ENCODE measurements at regions not wholly inside any gene's neighbourhood (a gene's known extent, or its start where the extent isn't known, plus 50 kb on each side); places are given as distances from the start of the nearest gene placed in this dataset.

GRCh38 chr1:24992761-24993211 lies 62.7 kb upstream of the RUNX3 start:
- no peak for DNase-seq (ENCODE audit: low read depth in 4 of 4, low spot score in 3 of 4)

- DNase-seq (ENCODE audit: low read depth in 4 of 4, low spot score in 3 of 4): no peak
Measured at GRCh38 chr1:24992124-24992760, 62.2 kb upstream of the RUNX3 start.

- no peak for DNase-seq (ENCODE audit: low read depth in 4 of 4, low spot score in 3 of 4)
Measured at GRCh38 chr1:24991697-24992096, 61.6 kb upstream of the RUNX3 start.

DNA sequence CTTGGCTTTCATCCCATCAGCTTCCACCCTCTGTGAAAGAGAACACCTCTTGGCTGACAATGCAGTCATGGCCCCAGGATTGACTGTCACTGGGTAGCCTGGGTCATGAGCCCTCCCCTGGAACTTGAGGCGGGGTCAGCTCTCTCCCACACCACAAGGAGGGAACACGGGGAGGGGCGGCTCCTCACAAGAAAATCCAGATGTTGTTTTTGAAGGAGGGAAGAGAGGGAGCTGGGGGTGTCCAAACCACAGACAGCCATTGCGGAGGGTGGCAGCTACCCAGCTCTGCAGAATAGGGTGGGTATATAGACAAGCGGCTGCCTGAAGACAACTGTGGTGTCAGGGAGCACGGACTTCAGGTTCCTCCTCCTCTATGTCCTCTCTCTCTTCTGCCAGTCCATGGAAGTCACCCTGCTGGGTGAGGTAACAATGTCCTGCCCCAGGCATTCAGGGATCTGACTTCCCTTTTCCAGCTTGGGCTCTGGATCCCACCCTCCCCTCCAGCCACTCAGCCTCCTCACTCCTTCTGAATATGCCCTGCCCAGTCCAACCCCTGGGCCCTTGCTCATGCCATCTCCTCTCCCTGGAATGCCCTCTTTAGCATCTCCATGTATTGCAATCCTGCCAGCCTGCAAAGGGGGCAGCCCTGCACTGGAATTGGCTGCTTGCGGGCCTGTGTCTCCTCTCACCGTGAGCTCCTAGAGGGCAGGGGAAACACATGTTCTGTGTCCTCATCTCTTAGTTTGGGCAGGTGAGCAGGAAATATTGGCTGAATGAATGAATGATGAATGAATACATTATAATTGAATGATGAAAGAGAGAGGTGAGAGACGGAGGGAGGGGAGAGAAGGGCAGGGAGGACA lies 60.9 kb upstream of the RUNX3 start:
- no peak for DNase-seq (ENCODE audit: low read depth in 4 of 4, low spot score in 3 of 4)

DNA sequence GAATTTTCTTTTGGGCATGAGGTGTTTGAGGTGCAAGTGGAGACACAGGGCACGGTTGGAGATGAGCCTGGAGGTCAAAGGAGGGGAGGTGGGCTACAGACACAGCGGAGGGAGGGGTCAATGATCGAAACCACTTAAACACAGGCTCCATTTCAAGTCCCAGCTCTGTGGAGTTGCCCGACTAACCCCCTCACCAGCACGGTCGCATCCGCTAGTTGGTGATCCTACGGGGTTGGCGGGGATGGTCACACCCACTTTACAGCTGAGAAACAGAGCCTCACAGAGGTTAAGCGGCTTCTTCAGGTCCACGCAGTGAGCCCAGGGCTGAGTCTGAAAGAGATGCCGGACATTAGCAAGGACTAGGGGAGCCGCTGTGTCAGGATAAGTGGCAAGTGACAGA lies 60.1 kb upstream of the RUNX3 start:
- no peak for DNase-seq (ENCODE audit: low read depth in 4 of 4, low spot score in 3 of 4)

- no peak for DNase-seq (ENCODE audit: low read depth in 4 of 4, low spot score in 3 of 4)
Measured at GRCh38 chr1:24989082-24989481, 59.0 kb upstream of the RUNX3 start.

DNA sequence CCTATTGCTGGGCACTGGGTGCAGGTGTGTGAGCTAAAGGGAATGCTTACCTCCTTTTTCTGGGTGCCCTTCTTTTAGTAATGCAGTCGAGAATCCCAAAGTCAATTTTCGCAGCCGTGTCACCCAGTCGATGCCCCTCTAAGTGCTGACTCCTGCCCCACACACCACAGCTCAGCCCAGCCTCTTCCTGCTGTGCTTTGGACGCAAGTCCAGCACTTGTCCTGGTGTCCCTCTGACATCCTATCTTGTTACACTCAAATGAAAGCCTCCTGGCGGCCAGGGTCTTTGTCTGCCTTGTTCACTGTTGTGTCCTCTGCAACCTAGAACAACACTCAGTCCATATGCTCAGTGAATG lies 58.5 kb upstream of the RUNX3 start:
- no peak for DNase-seq (ENCODE audit: low read depth in 4 of 4, low spot score in 3 of 4)

GRCh38 chr1:24987875-24988557 lies 57.9 kb upstream of the RUNX3 start:
- no peak for DNase-seq (ENCODE audit: low read depth in 4 of 4, low spot score in 3 of 4)

- no peak for DNase-seq (ENCODE audit: low read depth in 4 of 4, low spot score in 3 of 4)
Measured at GRCh38 chr1:24987424-24987823, 57.3 kb upstream of the RUNX3 start.

- no peak for DNase-seq (ENCODE audit: low read depth in 4 of 4, low spot score in 3 of 4)
Measured at GRCh38 chr1:24986372-24986965, 56.4 kb upstream of the RUNX3 start.

DNA sequence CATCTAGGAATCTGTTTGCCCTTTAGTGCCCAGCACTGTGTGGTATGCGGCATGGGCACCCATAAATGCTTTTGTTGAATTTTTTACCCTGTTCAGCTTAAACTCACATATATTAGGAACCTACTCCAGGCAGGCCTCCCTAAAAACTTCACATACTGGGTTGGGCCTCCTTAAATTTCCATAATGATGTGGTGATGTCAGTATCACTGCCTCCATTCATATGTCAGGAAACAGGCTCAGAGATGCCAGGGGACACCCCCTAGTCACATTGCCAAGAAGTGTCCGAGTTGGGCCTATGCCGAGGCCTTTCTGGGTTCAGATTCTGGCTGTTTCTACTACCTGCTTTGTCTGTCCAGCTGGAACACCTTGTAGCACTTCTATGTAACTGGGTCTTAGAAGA lies 55.7 kb upstream of the RUNX3 start:
- DNase-seq (ENCODE audit: low read depth in 4 of 4, low spot score in 3 of 4): no peak

- no peak for DNase-seq (ENCODE audit: low read depth in 4 of 4, low spot score in 3 of 4)
Measured at GRCh38 chr1:24984800-24985522, 54.9 kb upstream of the RUNX3 start.

GRCh38 chr1:24984300-24984699 lies 54.2 kb upstream of the RUNX3 start:
- DNase-seq (ENCODE audit: low read depth in 4 of 4, low spot score in 3 of 4): no peak

GRCh38 chr1:24983006-24983680 lies 53.1 kb upstream of the RUNX3 start:
- DNase-seq (ENCODE audit: low read depth in 4 of 4, low spot score in 3 of 4): no peak

DNA sequence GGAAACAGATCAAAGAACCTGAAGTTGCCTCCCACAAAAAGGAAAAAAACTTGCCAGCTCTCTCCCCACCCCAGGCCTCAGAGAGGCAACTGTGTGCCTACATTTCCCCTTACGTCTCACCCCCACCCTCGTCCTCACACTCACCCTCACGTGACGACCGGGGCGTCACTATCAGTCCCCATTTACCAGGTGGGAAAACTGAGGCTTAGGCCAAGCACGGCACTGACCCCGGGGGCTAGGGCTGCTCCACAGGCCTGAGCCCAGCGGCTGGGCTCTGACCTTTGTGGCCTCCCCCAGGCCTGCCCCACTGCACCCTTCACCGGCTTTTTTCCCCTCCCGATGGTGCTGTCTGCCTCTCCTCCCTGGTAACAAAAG lies 51.5 kb upstream of the RUNX3 start:
- DNase-seq (ENCODE audit: low read depth in 4 of 4, low spot score in 3 of 4): no peak

DNA sequence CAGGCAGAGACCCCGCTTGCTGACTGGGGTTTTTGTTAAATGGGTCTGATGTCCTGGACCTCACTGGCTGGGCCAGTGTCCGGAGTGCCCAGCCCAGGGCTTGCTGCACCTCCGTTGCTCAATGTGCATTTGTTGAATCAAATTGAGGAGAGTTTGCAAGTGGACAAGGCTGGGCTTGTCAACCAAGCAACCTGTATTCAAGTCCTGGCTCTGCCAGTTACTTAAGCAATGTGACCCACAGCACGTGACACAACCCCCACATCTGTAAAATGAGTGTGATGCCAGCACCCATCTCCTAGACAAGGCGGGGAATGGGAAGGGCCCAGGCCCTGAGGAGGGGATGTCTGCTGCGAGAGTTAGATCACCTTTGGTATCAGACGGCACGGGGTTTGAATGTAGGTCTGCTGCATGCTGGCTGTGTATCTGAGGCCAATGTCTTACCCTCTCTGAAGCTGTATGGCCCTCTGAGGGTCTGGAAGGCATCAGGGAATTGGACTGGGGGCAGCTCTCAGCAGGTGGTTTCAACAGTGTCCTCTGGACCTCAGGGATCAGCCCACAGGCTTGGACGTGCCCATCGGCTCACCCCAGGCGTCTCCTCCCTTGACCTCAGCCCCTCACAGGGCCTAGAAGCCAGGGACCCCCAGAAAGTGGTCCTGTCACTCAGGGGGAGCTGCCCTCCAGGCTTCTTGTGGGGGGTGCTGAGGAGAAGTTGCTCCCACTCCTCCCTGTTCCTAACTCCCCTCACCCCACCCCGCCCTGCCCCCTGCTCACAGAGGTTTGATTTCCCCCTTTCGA lies 51.0 kb upstream of the RUNX3 start:
- no peak for DNase-seq (ENCODE audit: low read depth in 4 of 4, low spot score in 3 of 4)

All from right renal pelvis (tissue), 4 donors.